ENCODE measurements at regions not wholly inside any gene's neighbourhood (a gene's known extent, or its start where the extent isn't known, plus 50 kb on each side); places are given as distances from the start of the nearest gene placed in this dataset.

- Histone ChIP-seq H3K4me3 (ENCODE audit: low read depth in 1 of 5, low read length in 5 of 5) (no peak overlapping the region), H3K27ac (ENCODE audit: low read depth, low read length) (no peak overlapping the region), H3K9me3 (ENCODE audit: control insufficient read depth in 5 of 5, low read length in 5 of 5) (no peaks in the 10 kb centered on the region), H3K9ac (ENCODE audit: low read length in 5 of 5) (no peak overlapping the region), H3K36me3 (ENCODE audit: control insufficient read depth in 5 of 5, insufficient read depth in 5 of 5, low read length in 5 of 5) (no peaks in the 10 kb centered on the region), H3K27me3 (ENCODE audit: control insufficient read depth in 5 of 5, insufficient read depth in 4 of 5, low read length in 5 of 5) (no peaks in the 10 kb centered on the region), H3K4me1 (ENCODE audit: control insufficient read depth in 5 of 5, insufficient read depth in 5 of 5, low read length in 5 of 5) (peaks cover 0 to 29% (median 22%) of the 10 kb centered on the region in 5 donors)
Observed at GRCh38 chr12:93169536-93169935, 208.2 kb upstream of the NUDT4 start.

GRCh38 chr12:93170928-93171327, 206.8 kb upstream of the NUDT4 start:
- Histone ChIP-seq H3K9me3 (ENCODE audit: control insufficient read depth in 5 of 5, low read length in 5 of 5) (no peaks in the 10 kb centered on the region), H3K27me3 (ENCODE audit: control insufficient read depth in 5 of 5, insufficient read depth in 4 of 5, low read length in 5 of 5) (no peaks in the 10 kb centered on the region)

GRCh38 chr12:93173178-93173957, 204.4 kb upstream of the NUDT4 start:
- Histone ChIP-seq H3K9ac (ENCODE audit: low read length in 5 of 5) (no peak overlapping the region), H3K27ac (ENCODE audit: low read depth, low read length) (peak overlapping the region; percentile 34), H3K36me3 (ENCODE audit: control insufficient read depth in 5 of 5, insufficient read depth in 5 of 5, low read length in 5 of 5) (no peaks in the 10 kb centered on the region), H3K27me3 (ENCODE audit: control insufficient read depth in 5 of 5, insufficient read depth in 4 of 5, low read length in 5 of 5) (no peaks in the 10 kb centered on the region), H3K4me3 (ENCODE audit: low read depth in 1 of 5, low read length in 5 of 5) (no peak overlapping the region), H3K9me3 (ENCODE audit: control insufficient read depth in 5 of 5, low read length in 5 of 5) (no peaks in the 10 kb centered on the region), H3K4me1 (ENCODE audit: control insufficient read depth in 5 of 5, insufficient read depth in 5 of 5, low read length in 5 of 5) (peaks cover 0 to 44% (median 36%) of the 10 kb centered on the region in 5 donors)

More at GRCh38 chr12:93170928-93171327, 206.8 kb upstream of the NUDT4 start:
- Histone ChIP-seq H3K4me3 (ENCODE audit: low read depth in 1 of 5, low read length in 5 of 5) (no peak overlapping the region), H3K9ac (ENCODE audit: low read length in 5 of 5) (no peak overlapping the region), H3K4me1 (ENCODE audit: control insufficient read depth in 5 of 5, insufficient read depth in 5 of 5, low read length in 5 of 5) (peaks cover 0 to 37% (median 29%) of the 10 kb centered on the region in 5 donors), H3K36me3 (ENCODE audit: control insufficient read depth in 5 of 5, insufficient read depth in 5 of 5, low read length in 5 of 5) (no peaks in the 10 kb centered on the region), H3K27ac (ENCODE audit: low read depth, low read length) (no peak overlapping the region)

GRCh38 chr12:93174048-93174447, 203.7 kb upstream of the NUDT4 start:
- Histone ChIP-seq H3K27me3 (ENCODE audit: control insufficient read depth in 5 of 5, insufficient read depth in 4 of 5, low read length in 5 of 5) (no peaks in the 10 kb centered on the region), H3K9me3 (ENCODE audit: control insufficient read depth in 5 of 5, low read length in 5 of 5) (no peaks in the 10 kb centered on the region), H3K9ac (ENCODE audit: low read length in 5 of 5) (no peak overlapping the region), H3K4me3 (ENCODE audit: low read depth in 1 of 5, low read length in 5 of 5) (no peak overlapping the region), H3K4me1 (ENCODE audit: control insufficient read depth in 5 of 5, insufficient read depth in 5 of 5, low read length in 5 of 5) (peaks cover 0 to 44% (median 36%) of the 10 kb centered on the region in 5 donors), H3K36me3 (ENCODE audit: control insufficient read depth in 5 of 5, insufficient read depth in 5 of 5, low read length in 5 of 5) (no peaks in the 10 kb centered on the region), H3K27ac (ENCODE audit: low read depth, low read length) (peak overlapping the region; percentile 34)

GRCh38 chr12:93174473-93174872, 203.3 kb upstream of the NUDT4 start:
- H3K9ac ChIP-seq (ENCODE audit: low read length in 5 of 5): no peak overlapping the region
- H3K27me3 ChIP-seq (ENCODE audit: control insufficient read depth in 5 of 5, insufficient read depth in 4 of 5, low read length in 5 of 5): no peaks in the 10 kb centered on the region
- H3K4me3 ChIP-seq (ENCODE audit: low read depth in 1 of 5, low read length in 5 of 5): no peak overlapping the region
- H3K36me3 ChIP-seq (ENCODE audit: control insufficient read depth in 5 of 5, insufficient read depth in 5 of 5, low read length in 5 of 5): no peaks in the 10 kb centered on the region
- H3K27ac ChIP-seq (ENCODE audit: low read depth, low read length): no peak overlapping the region
- H3K4me1 ChIP-seq (ENCODE audit: control insufficient read depth in 5 of 5, insufficient read depth in 5 of 5, low read length in 5 of 5): peaks cover 0 to 44% (median 36%) of the 10 kb centered on the region in 5 donors
- no peaks in the 10 kb centered on the region for H3K9me3 ChIP-seq (ENCODE audit: control insufficient read depth in 5 of 5, low read length in 5 of 5)

GRCh38 chr12:93176165-93176564, 201.6 kb upstream of the NUDT4 start:
- H3K9ac ChIP-seq (ENCODE audit: low read length in 5 of 5): no peak overlapping the region
- H3K36me3 ChIP-seq (ENCODE audit: control insufficient read depth in 5 of 5, insufficient read depth in 5 of 5, low read length in 5 of 5): no peaks in the 10 kb centered on the region
- peaks cover 0 to 39% (median 36%) of the 10 kb centered on the region in 5 donors for H3K4me1 ChIP-seq (ENCODE audit: control insufficient read depth in 5 of 5, insufficient read depth in 5 of 5, low read length in 5 of 5)
- H3K4me3 ChIP-seq (ENCODE audit: low read depth in 1 of 5, low read length in 5 of 5): no peak overlapping the region
- peak overlapping the region; percentile 51 for H3K27ac ChIP-seq (ENCODE audit: low read depth, low read length)
- no peaks in the 10 kb centered on the region for H3K9me3 ChIP-seq (ENCODE audit: control insufficient read depth in 5 of 5, low read length in 5 of 5)
- no peaks in the 10 kb centered on the region for H3K27me3 ChIP-seq (ENCODE audit: control insufficient read depth in 5 of 5, insufficient read depth in 4 of 5, low read length in 5 of 5)

GRCh38 chr12:93176610-93177126, 201.1 kb upstream of the NUDT4 start:
- no peaks in the 10 kb centered on the region for H3K9me3 ChIP-seq (ENCODE audit: control insufficient read depth in 5 of 5, low read length in 5 of 5)
- H3K9ac ChIP-seq (ENCODE audit: low read length in 5 of 5): no peak overlapping the region
- no peak overlapping the region for H3K4me3 ChIP-seq (ENCODE audit: low read depth in 1 of 5, low read length in 5 of 5)
- H3K27me3 ChIP-seq (ENCODE audit: control insufficient read depth in 5 of 5, insufficient read depth in 4 of 5, low read length in 5 of 5): no peaks in the 10 kb centered on the region
- H3K4me1 ChIP-seq (ENCODE audit: control insufficient read depth in 5 of 5, insufficient read depth in 5 of 5, low read length in 5 of 5): peaks cover 0 to 39% (median 36%) of the 10 kb centered on the region in 5 donors
- H3K27ac ChIP-seq (ENCODE audit: low read depth, low read length): peak overlapping the region; percentile 51
- H3K36me3 ChIP-seq (ENCODE audit: control insufficient read depth in 5 of 5, insufficient read depth in 5 of 5, low read length in 5 of 5): no peaks in the 10 kb centered on the region

- Histone ChIP-seq H3K4me3 (ENCODE audit: low read depth in 1 of 5, low read length in 5 of 5) (no peak overlapping the region), H3K9ac (ENCODE audit: low read length in 5 of 5) (no peak overlapping the region), H3K36me3 (ENCODE audit: control insufficient read depth in 5 of 5, insufficient read depth in 5 of 5, low read length in 5 of 5) (no peaks in the 10 kb centered on the region), H3K27ac (ENCODE audit: low read depth, low read length) (no peak overlapping the region), H3K27me3 (ENCODE audit: control insufficient read depth in 5 of 5, insufficient read depth in 4 of 5, low read length in 5 of 5) (no peaks in the 10 kb centered on the region), H3K4me1 (ENCODE audit: control insufficient read depth in 5 of 5, insufficient read depth in 5 of 5, low read length in 5 of 5) (peaks cover 0 to 38% (median 36%) of the 10 kb centered on the region in 5 donors), H3K9me3 (ENCODE audit: control insufficient read depth in 5 of 5, low read length in 5 of 5) (no peaks in the 10 kb centered on the region)
Observed at GRCh38 chr12:93177208-93178153, 200.2 kb upstream of the NUDT4 start.

DNA sequence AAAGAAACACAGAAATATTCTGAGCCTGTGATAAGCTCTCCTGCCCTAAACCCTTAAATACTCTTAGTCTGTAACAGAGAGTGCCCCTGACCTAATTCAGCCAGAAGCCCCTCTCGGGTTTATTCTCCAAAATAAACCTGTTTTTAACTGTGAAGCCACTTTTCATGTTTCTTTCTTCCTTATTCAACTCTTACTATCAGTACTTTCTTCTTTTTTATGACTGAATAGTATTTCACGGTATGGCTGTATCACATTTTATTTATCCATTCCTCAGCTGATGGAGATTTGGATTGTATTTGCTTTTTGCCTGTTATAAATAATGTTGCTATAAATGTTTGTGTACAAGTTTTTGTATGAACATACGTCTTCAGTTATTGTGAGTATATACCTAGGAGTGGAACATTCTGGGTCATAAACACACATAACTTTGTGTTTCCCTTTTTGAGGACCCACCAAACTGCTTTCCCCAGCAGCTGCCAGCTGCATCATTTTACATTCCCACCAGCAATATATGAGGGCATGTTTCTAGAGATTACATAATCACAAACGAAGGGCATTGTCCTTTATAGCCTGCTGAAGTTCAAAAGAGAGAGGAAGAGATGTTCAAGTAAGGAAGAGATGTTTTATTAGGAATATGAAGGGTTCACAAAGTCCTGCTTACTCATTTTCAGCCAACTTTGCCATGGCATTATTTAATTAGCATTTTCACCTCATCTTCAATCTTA, 199.4 kb upstream of the NUDT4 start:
- H3K9ac ChIP-seq (ENCODE audit: low read length in 5 of 5): no peak overlapping the region
- no peaks in the 10 kb centered on the region for H3K9me3 ChIP-seq (ENCODE audit: control insufficient read depth in 5 of 5, low read length in 5 of 5)
- H3K27ac ChIP-seq (ENCODE audit: low read depth, low read length): no peak overlapping the region
- no peaks in the 10 kb centered on the region for H3K36me3 ChIP-seq (ENCODE audit: control insufficient read depth in 5 of 5, insufficient read depth in 5 of 5, low read length in 5 of 5)
- no peak overlapping the region for H3K4me3 ChIP-seq (ENCODE audit: low read depth in 1 of 5, low read length in 5 of 5)
- peaks cover 0 to 31% (median 29%) of the 10 kb centered on the region in 5 donors for H3K4me1 ChIP-seq (ENCODE audit: control insufficient read depth in 5 of 5, insufficient read depth in 5 of 5, low read length in 5 of 5)
- H3K27me3 ChIP-seq (ENCODE audit: control insufficient read depth in 5 of 5, insufficient read depth in 4 of 5, low read length in 5 of 5): no peaks in the 10 kb centered on the region
